Islet precursor cell (in vitro differentiated cells): ENCODE measurements at regions not wholly inside any gene's neighbourhood (a gene's known extent, or its start where the extent isn't known, plus 50 kb on each side); places are given as distances from the start of the nearest gene placed in this dataset.

Experiments
- DNase-seq: peaks from one replicate; pipeline ENCODE4 v3.0.0-alpha.2; 2018

DNA sequence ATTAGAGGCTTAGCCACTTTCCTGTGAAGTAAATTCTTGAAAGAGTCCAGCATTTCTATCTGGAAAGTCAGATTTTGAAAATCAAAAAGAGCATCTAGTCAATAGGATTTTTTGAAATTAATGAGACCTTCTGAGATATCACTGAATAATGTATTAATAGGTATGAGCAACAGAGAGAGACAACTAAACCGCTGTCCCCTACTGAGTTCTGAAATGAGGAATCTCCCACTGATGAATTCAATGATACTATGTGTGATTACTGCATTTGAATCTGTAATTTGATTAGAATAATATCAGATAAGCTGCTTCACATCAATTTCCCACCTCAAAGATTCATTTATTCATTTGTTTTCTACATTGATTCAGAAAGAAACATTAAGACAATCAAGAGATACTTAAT lies 252.8 kb downstream of the TMX3 start:
- no peak for DNase-seq

DNA sequence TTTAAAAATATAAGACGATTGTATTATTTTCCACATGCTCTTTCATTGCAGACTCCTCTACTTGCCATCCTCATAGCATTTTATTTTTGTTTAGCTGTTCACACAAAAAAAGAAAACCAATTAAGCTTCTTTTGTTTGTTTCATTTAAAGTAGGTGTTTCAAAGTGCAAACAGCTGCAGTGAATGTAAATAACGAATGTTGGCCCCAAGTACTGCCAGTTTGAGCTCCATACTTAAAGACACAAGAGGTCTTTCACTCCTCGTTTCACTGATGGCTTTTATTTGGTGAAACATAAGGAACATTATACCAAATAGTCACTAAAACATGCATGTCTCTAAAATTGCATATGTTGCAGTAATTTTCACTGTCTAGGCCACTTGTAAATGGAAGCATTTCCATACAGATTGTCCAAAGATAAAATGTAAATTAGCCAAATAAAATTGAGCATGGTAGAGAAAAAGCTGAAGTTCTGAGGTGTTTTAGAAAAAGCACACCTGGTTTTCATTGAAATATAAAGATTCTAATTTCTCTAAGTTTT lies 253.4 kb downstream of the TMX3 start:
- no peak for DNase-seq

DNA sequence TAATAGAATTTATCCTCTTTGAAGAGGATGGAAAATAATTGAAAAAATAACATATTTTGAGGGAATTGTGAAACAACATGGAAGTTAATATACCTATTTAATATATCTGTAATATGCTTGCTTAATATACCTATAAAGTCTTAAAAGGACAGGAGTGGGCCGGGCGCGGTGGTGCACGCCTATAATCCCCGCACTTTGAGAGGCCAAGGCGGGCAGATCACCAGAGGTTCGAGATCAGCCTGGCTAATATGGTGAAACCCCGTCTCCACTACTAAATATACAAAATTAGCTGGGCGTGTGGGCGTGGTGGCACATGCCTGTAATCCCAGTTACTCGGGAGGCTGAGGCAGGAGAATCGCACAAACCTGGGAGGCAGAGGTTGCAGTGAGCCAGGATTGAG lies 254.9 kb downstream of the TMX3 start:
- no peak for DNase-seq

DNA sequence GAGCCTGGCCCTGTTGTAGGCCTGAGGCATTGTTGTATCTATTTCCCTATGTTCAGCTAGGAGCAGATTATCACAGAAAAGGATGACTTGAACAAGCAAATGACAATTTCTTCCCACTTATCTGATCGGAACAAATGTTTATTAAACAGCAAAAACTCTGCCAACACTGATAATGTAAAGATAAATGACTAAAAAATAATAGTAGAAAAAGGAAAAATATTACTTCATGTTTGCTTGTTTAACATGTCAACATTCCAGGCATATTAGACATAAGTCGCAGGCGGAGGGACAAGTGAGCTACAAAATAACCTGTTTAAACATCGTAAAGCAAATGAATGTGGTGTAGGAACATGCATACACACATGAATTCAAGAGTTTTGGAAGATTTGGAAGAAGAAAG lies 257.9 kb downstream of the TMX3 start:
- DNase-seq, result no peak

DNA sequence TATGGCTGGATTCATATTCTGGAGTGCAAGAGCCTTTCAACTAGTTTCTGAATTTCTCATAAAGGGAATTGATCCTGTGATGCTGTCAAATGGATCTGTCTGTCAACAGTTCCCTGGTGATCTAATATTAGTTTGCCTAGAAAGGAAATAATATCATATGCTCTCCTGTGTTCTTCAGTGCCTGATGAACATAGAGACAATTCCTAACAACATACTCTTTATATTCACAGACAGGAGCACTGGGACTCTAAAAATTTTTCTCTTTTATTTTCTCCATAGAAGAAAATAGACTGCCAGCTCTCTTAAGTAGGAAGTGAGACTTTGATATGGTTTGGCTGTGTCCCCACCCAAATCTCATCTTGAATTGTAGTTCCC lies 259.7 kb downstream of the TMX3 start:
- no peak for DNase-seq

DNA sequence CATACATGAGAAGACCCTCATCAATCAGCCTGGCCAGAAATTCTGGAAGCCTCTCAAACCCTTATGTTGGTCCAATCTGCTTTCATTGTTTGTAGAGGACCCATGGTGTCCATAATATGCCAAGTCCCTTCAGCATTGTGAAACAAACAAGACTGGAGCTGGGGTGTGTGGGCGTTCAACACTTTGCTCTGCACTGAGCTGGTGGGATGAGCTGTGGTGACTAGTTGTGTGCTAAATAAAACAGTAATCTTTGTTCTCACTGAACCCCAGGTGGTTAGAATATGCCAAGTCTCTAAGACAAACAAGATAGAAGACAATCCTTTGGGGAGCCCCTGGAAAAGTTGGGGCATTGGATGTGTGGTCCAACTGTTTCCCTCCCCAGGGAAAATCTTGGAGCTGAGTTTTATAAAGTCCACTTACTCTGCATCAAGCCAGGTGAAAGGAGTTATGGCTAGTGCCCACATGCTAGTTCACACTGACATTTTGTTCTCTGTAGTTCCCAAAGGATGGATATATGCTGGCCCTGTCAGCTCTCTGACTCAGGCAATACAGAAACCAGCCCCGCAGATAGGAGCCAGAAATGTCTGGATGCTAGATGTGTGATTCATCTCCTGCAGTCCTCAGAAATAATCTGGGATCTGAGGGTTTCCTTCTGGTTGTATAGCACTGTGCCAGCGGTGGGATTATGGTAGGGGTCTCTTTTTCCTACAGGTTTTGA lies 260.2 kb downstream of the TMX3 start:
- DNase-seq, result peak; percentile 66

DNA sequence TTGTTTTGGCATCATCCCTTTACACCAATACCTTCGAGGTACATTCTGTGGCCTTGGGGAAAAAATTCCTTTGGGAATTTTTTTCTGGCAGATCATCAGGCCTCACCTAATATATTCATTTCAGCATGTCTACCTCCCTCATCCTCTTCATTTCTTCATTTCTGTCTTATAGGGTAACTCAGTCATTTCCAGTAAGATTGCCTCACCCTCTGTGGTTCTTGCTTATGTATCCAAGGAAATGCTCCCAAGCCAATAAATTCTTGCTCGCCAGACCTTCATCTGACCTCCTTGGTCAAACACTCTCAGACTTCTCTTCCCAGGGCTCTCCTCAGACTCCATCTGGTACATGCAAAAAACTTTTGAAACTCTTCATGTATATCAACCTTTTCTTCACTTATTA lies 265.6 kb downstream of the TMX3 start:
- DNase-seq, result no peak

DNA sequence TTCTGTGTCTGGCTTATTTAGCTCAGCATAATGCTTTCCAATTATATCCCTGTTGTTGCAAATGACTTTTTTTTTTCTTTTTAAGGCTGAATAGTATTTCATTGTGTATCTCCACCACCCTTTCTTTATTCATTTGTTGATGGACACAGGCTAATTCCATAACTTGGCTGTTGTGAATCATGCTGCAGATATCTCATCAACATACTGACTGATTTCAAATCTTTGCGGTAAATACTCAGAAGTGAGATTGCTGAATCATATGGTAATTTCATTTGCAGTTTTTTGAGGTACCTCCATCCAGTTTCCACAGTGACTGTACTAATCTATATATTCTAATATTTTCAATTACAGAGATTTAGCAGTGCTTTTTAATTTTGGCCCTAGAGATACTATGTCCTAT lies 266.2 kb downstream of the TMX3 start:
- no peak for DNase-seq

GRCh38 chr18:68447286-68447685 lies 267.6 kb downstream of the TMX3 start:
- no peak for DNase-seq

DNA sequence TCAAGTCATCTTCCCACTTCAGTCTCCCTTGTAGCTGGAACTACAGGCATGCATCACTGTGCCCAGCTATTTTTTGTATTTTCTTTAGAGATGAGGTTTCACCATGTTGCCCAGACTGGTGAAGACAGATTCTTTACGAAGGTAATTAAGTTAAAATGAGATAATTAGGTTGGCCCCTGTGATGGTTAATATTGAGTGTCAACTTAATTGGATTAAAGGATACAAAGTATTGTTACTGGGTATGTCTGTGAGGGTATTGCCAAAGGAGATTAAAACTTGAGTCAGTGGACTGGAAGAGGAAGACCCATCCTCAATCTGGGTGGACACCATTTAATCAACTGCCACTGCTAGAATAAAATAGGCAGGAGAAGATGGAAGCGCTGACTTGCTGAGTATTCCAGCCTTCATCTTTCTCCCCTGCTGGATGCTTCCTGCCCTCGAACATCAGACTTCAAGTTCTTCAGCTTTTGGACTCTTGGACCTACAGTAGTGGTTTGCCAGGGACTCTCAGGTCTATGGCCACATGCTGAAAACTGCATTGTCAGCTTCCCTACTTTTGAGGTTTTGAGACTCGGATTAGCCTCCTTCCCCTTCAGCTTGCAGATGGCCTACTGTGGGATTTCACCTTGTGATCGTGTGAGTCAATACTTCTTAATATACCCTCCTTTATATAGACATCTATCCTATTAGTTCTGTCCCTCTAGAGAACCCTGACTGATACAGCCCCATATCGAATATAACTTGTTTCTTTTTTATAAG lies 269.1 kb downstream of the TMX3 start:
- no peak for DNase-seq

DNA sequence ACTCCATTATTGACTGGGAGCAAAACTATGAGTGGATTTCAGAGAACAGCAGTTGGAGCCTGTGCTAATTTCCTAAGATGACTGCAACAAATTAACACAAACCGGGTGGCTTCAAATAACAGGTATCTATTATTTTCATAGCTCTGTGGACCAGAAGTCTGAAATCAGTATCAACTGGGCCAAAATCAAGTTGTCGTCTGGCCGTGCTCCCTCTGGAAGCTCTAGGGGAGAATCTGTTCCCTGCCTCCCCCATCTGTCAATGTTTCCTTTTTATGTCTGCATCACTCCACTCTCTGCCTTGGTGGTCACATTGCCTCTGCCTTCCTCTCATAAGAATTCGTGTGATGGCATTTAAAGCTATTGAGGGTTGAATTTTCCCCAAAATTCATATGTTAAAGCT lies 269.8 kb downstream of the TMX3 start:
- DNase-seq, result no peak

GRCh38 chr18:68441241-68441640 lies 273.7 kb downstream of the TMX3 start:
- no peak for DNase-seq

- DNase-seq, result no peak
These were observed 274.5 kb downstream of the TMX3 start for GRCh38 chr18:68440433-68440832.

GRCh38 chr18:68439642-68440041 lies 275.3 kb downstream of the TMX3 start:
- DNase-seq, result no peak

DNA sequence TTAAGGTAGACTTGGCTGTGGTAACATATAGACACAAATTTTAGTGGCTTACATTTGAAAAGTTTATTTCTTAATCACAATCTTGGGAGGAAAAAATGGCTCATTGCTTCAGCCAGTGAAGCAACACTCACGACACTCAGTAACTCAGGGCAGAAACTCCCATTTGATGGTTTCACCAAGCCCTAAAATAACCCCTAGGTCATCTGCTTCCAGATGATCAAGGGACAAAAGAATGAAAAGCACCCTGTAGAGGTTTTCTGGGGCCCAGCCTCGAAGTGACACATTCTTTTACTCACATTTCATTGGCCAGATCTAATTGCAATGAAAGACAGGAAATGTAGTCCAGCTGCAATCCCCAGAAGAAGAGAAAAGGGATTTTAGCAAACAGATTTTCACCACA lies 275.9 kb downstream of the TMX3 start:
- DNase-seq, result no peak

DNA sequence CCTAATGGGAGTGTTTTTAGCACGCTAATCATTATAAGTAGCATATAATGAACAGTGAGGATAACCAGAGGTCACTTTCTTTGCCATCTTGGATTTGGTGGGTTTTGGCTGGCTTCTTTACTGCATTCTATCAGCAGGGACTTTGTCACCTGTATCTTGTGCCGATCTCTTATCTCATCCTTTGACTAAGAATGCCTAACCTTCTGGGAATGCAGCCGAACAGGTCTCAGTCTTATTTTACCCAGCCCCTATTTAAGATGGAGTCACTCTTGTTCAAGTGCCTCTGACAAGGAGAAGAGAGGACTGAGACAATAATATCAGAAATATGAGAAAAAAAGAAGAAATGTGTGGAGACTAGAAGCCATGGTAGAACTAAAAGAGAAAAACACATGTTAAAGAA lies 276.4 kb downstream of the TMX3 start:
- DNase-seq, result no peak

GRCh38 chr18:68436485-68436884 lies 278.4 kb downstream of the TMX3 start:
- no peak for DNase-seq

DNA sequence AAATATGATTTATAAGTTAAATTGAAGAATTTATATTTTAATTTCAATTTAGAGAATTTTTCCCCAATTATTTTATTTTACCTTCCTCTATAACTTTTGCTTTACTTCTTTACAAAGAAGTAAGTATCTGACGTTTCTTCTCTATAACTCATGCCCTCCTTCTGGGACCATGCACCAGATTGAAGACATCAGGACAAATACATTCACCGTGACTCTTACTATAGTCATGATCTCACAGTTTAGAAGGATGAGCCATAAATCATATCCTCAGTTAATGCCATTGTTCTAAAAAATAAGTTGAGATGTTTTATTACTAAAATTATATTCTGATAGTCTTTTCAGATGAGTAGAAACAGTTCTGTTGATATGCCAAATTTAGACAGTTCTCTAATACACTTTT lies 279.3 kb downstream of the TMX3 start:
- DNase-seq, result no peak

DNA sequence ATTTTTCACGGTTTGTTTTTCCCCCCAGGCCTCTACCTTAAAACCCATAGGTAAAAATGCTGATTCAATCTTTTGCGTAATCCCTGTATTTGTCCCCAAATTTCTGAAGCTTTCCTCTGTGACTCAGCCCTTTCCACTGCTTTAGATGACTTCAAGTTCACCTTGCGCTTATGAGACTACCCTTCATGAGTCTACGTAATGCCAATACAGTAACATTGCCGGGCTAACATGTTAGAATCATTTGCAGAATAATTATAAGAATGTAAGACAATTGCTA lies 283.0 kb downstream of the TMX3 start:
- DNase-seq, result no peak

GRCh38 chr18:68431111-68431921 lies 283.6 kb downstream of the TMX3 start:
- peak; percentile 79 for DNase-seq

DNA sequence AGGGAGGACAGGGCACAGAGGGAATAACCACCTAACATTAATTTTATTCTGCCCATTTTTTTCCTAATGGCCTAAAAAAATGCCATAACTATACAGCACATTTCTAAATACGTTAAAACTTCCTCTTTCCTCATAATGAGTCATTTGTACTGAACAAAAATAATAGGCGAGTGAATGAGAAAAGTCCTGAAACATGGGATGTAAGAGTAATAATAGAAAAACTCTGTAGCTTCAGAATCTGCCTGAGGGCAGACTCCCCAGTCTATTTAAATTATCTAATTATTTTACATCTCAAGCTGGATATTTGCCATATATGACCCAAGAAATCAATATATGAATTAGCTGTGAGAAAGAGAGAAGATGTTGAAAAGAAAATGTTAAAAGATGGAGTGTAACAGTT lies 285.1 kb downstream of the TMX3 start:
- no peak for DNase-seq

GRCh38 chr18:68429111-68429510 lies 285.8 kb downstream of the TMX3 start:
- DNase-seq, result no peak

GRCh38 chr18:68428661-68429060 lies 286.2 kb downstream of the TMX3 start:
- DNase-seq, result no peak

- DNase-seq, result peak; percentile 76
These were observed 286.9 kb downstream of the TMX3 start for GRCh38 chr18:68427951-68428401.
